ENCODE measurements at regions not wholly inside any gene's neighbourhood (a gene's known extent, or its start where the extent isn't known, plus 50 kb on each side); places are given as distances from the start of the nearest gene placed in this dataset.
"Not testable (repeated sequence)": the region's sequence is repeated elsewhere in the genome, so short reads cannot be mapped to it uniquely, and the experiment has no call there.

- DNase-seq: no peak
These were observed 256.3 kb upstream of the C9orf72 start for GRCh38 chr9:27829621-27830020.

- DNase-seq: not testable (repeated sequence)
These were observed 258.8 kb upstream of the C9orf72 start for GRCh38 chr9:27832108-27832507.

GRCh38 chr9:27835286-27835685 is 262.0 kb upstream of the C9orf72 start:
- DNase-seq: no peak

GRCh38 chr9:27835746-27836145 is 262.5 kb upstream of the C9orf72 start:
- no peak for DNase-seq

GRCh38 chr9:27836661-27837401 is 263.6 kb upstream of the C9orf72 start:
- no peak for DNase-seq

- no peak for DNase-seq
These were observed 265.6 kb upstream of the C9orf72 start for GRCh38 chr9:27838876-27839275.

- not testable (repeated sequence) for DNase-seq
These were observed 266.5 kb upstream of the C9orf72 start for GRCh38 chr9:27839767-27840166.

- DNase-seq: no peak
These were observed 271.5 kb upstream of the C9orf72 start for GRCh38 chr9:27844797-27845196.

- no peak for DNase-seq
These were observed 274.1 kb upstream of the C9orf72 start for GRCh38 chr9:27847380-27847779.

- DNase-seq: no peak
These were observed 274.5 kb upstream of the C9orf72 start for GRCh38 chr9:27847818-27848217.

GRCh38 chr9:27848315-27848714 is 275.0 kb upstream of the C9orf72 start:
- no peak for DNase-seq

- DNase-seq: no peak
These were observed 278.6 kb upstream of the C9orf72 start for GRCh38 chr9:27851858-27852257.

GRCh38 chr9:27853529-27853928 is 280.2 kb upstream of the C9orf72 start:
- DNase-seq: no peak

GRCh38 chr9:27856054-27856453 is 282.8 kb upstream of the C9orf72 start:
- DNase-seq: no peak

GRCh38 chr9:27856748-27857147 is 283.5 kb upstream of the C9orf72 start:
- DNase-seq: no peak

GRCh38 chr9:27861887-27862286 is 288.6 kb upstream of the C9orf72 start:
- no peak for DNase-seq

- no peak for DNase-seq
These were observed 291.6 kb upstream of the C9orf72 start for GRCh38 chr9:27864644-27865438.

GRCh38 chr9:27866741-27867140 is 293.5 kb upstream of the C9orf72 start:
- no peak for DNase-seq

GRCh38 chr9:27870404-27870803 is 297.1 kb upstream of the C9orf72 start:
- no peak for DNase-seq

GRCh38 chr9:27880156-27880555 is 306.9 kb upstream of the C9orf72 start:
- DNase-seq: peak; percentile 6

- no peak for DNase-seq
These were observed 307.4 kb upstream of the C9orf72 start for GRCh38 chr9:27880635-27881034.

- DNase-seq: no peak
These were observed 315.5 kb upstream of the C9orf72 start for GRCh38 chr9:27888661-27889295.

GRCh38 chr9:27924502-27924901 is 351.2 kb upstream of the C9orf72 start:
- no peak for DNase-seq

- no peak for DNase-seq
These were observed 352.5 kb upstream of the C9orf72 start for GRCh38 chr9:27925815-27926214.
